GM12878 (cell line): ENCODE measurements at regions not wholly inside any gene's neighbourhood (a gene's known extent, or its start where the extent isn't known, plus 50 kb on each side); places are given as distances from the start of the nearest gene placed in this dataset.

Experiments
- ATAC-seq: fragments of 200-7000 bp; cut with Tn5 transposase; 3 replicates; pipeline ENCODE4 v1.9.1; 2020; ENCODE audit warnings: mild to moderate bottlenecking, moderate library complexity
- BruUV-seq: library from RNA; stranded (reverse); fragments of 400-500 nt; replicated peaks from 2 replicates; lab custom pipeline; 2021; lab: Mats Ljungman, UMichigan
- CTCF ChIA-PET: fragments of 300-600 bp; sonication (Branson Sonifier 250); formaldehyde crosslinking; extraction: SDS; loops from one replicate; lab custom pipeline; 2021; ENCODE audit warnings: inconsistent platforms; lab: Yijun Ruan, JAX
- POLR2A ChIA-PET: fragments of 350-600 bp; formaldehyde crosslinking; extraction: SDS; loops from one replicate; lab custom pipeline; 2021; ENCODE audit warnings: inconsistent platforms; lab: Charles Lee
- RAD21 ChIA-PET: fragments of 300-600 bp; sonication (Branson Sonifier 250); formaldehyde crosslinking; loops from one replicate; lab custom pipeline; 2023; ENCODE audit warnings: antibody characterized with exemption; ENCODE audit not compliant: unreplicated experiment; lab: Charles Lee
- SMC1A ChIA-PET: fragments of 300-600 bp; sonication (Branson Sonifier 250); formaldehyde crosslinking; loops from one replicate; lab custom pipeline; 2023; ENCODE audit not compliant: unreplicated experiment, uncharacterized antibody; lab: Charles Lee
- DNase-seq: peaks from one replicate; pipeline ENCODE4 v3.0.0-alpha.2; 2011; ENCODE audit warnings: low read depth, low spot score
- FAIRE-seq: peaks from 3 replicates; lab custom pipeline; 2011; peaks lifted over from hg19 to GRCh38; lab: Jason Lieb, UNC
- H2AFZ ChIP-seq: 2 replicates; pipeline ENCODE4 v1.6.0; 2011; ENCODE audit warnings: low read depth, low read length, control low read depth; ENCODE audit not compliant: control insufficient read depth
- H3K27ac ChIP-seq: 2 replicates; pipeline ENCODE4 v1.5.1; 2011; ENCODE audit warnings: control low read depth; ENCODE audit not compliant: control insufficient read depth, insufficient read depth
- H3K27me3 ChIP-seq, 2 experiments: replicated peaks in 1 of 2; 2 replicates each; pipeline versions ENCODE4 v1.6.0 to v1.6.1; 2011; ENCODE audit warnings: low read length in 1 of 2; ENCODE audit not compliant: control insufficient read depth in 2 of 2, insufficient read depth in 2 of 2
- H3K36me3 ChIP-seq, 2 experiments: 2 replicates each; pipeline ENCODE4 v1.5.1; 2011; ENCODE audit warnings: low read length in 1 of 2; ENCODE audit not compliant: control insufficient read depth in 2 of 2, insufficient read depth in 2 of 2
- H3K4me1 ChIP-seq: 2 replicates; pipeline ENCODE4 v1.6.1; 2011; ENCODE audit warnings: mild to moderate bottlenecking, low read length, moderate library complexity, mixed read lengths; ENCODE audit not compliant: control insufficient read depth, insufficient read depth
- H3K4me2 ChIP-seq: 2 replicates; pipeline ENCODE4 v1.6.0; 2011; ENCODE audit warnings: control low read depth; ENCODE audit not compliant: control insufficient read depth, insufficient read depth
- H3K4me3 ChIP-seq: fragments of 200-600 bp; sonication (generic); 2 replicates; pipeline ENCODE4 v1.5.1; 2016
- H3K79me2 ChIP-seq: 2 replicates; pipeline ENCODE4 v1.6.0; 2011; ENCODE audit warnings: low read length; ENCODE audit not compliant: control insufficient read depth, insufficient read depth
- H3K9ac ChIP-seq: 2 replicates; pipeline ENCODE4 v1.8.0; 2011; ENCODE audit warnings: low read length, control low read depth, mixed read lengths; ENCODE audit not compliant: control insufficient read depth, insufficient read depth
- H3K9me3 ChIP-seq: replicated peaks from 3 replicates; pipeline ENCODE4 v1.5.1; 2011; ENCODE audit warnings: mild to moderate bottlenecking, low read length; ENCODE audit not compliant: control insufficient read depth, insufficient read depth
- H4K20me1 ChIP-seq: 2 replicates; pipeline ENCODE4 v1.6.0; 2011; ENCODE audit not compliant: control insufficient read depth, insufficient read depth
- BACH1 ChIP-seq: fragments of 450-650 bp; IDR thresholded peaks from 2 replicates; pipeline ENCODE4 v1.6.1; 2017; ENCODE audit warnings: mild to moderate bottlenecking, borderline replicate concordance
- BCL11A ChIP-seq: IDR thresholded peaks from 2 replicates; pipeline ENCODE4 v1.6.1; 2011; ENCODE audit warnings: low read depth, low read length
- BCL3 ChIP-seq: IDR thresholded peaks from 2 replicates; pipeline ENCODE4 v1.6.1; 2011; ENCODE audit warnings: borderline replicate concordance, low read depth, mild to moderate bottlenecking, moderate library complexity, low read length; ENCODE audit not compliant: insufficient read depth, poor library complexity, severe bottlenecking
- CEBPZ ChIP-seq: fragments of 150-350 bp; IDR thresholded peaks from 2 replicates; pipeline ENCODE4 v1.6.1; 2016; ENCODE audit warnings: low read depth, low read length
- REST ChIP-seq: IDR thresholded peaks from 2 replicates; pipeline ENCODE4 v1.6.1; 2012; ENCODE audit warnings: mild to moderate bottlenecking, low read depth, low read length
- SPI1 ChIP-seq: IDR thresholded peaks from 2 replicates; pipeline ENCODE4 v1.6.1; 2011; ENCODE audit warnings: low read depth, mild to moderate bottlenecking, low read length, moderate library complexity, borderline replicate concordance; ENCODE audit not compliant: insufficient read depth
- SREBF1 ChIP-seq: IDR thresholded peaks from 2 replicates; pipeline ENCODE4 v1.6.1; 2012; ENCODE audit warnings: mild to moderate bottlenecking, low read length
- WGBS: methylation state at CpG from one replicate; pipeline ENCODE4 v1.1.6; 2016; ENCODE audit warnings: low lambda C conversion rate; ENCODE audit not compliant: insufficient replicate concordance, insufficient coverage; ENCODE audit errors: missing lambda C conversion rate; 5-methylcytosine and 5-hydroxymethylcytosine counted together
- in situ Hi-C: fragments of 300-500 bp; cut with MboI; formaldehyde crosslinking; loops from 9 replicates; pipeline ENCODE4 v1.14.3; 2018; ENCODE audit warnings: mixed read lengths
- intact Hi-C: fragments of 100-400 bp; cut with micrococcal nuclease; formaldehyde crosslinking; loops from one replicate; pipeline ENCODE4 v1.14.2; 2022; ENCODE audit not compliant: unreplicated experiment

GRCh38 chr10:107496594-107496993 is 332.1 kb upstream of the SORCS1 start (continued):
- no peak for TF ChIP-seq SREBF1
- TF ChIP-seq, all 136 proteins: peak for 0

GRCh38 chr10:107492389-107492788 is 327.9 kb upstream of the SORCS1 start:
- FAIRE-seq, result no peak
- SMC1A ChIA-PET, result interaction anchor here (0.9 to 2.9 kb wide), 4 partner anchors 11 to 129 kb away, joined by 3 to 23 read pairs (median 5); no protein-coding TSS in a partner anchor

GRCh38 chr10:107490389-107490788 is 325.9 kb upstream of the SORCS1 start:
- intact Hi-C loops (no loop called here), in situ Hi-C loops (no loop called here)
- H3K79me2 ChIP-seq, result no peaks in the 10 kb centered on the region
- H2AFZ ChIP-seq, result no peak overlapping the region
- CTCF ChIA-PET, result interaction anchor here (1.0 kb wide), 1 partner anchor 9 kb away, joined by 4 read pairs; no protein-coding TSS in a partner anchor
- POLR2A ChIA-PET, result no interaction called here
- no TSS peak for BruUV-seq
- no peak for FAIRE-seq
- H3K36me3 ChIP-seq, result no peaks in the 10 kb centered on the region
- no peak for DNase-seq
- no peaks in the 10 kb centered on the region for H4K20me1 ChIP-seq
- no peaks in the 10 kb centered on the region for H3K9me3 ChIP-seq
- RAD21 ChIA-PET, result interaction anchor here (1.8 kb wide), 1 partner anchor 13 kb away, joined by 7 read pairs; no protein-coding TSS in a partner anchor
- H3K9ac ChIP-seq, result no peak overlapping the region
- no peak for ATAC-seq
- no peaks in the 10 kb centered on the region for H3K27me3 ChIP-seq
- WGBS, result 43% methylated on average over 2 of the region's 2 CpGs
- no peak overlapping the region for H3K4me3 ChIP-seq
- H3K4me2 ChIP-seq, result no peak overlapping the region
- no peak overlapping the region for H3K27ac ChIP-seq
- no peaks in the 10 kb centered on the region for H3K4me1 ChIP-seq
- SMC1A ChIA-PET, result interaction anchor here (1.2 to 2.9 kb wide), 2 partner anchors 9 to 86 kb away, joined by 4 to 23 read pairs; no protein-coding TSS in a partner anchor
- no peak for TF ChIP-seq REST
- TF ChIP-seq CEBPZ, result no peak
- TF ChIP-seq BCL3, result no peak
- TF ChIP-seq BACH1, result no peak

More at GRCh38 chr10:107492389-107492788, 327.9 kb upstream of the SORCS1 start:
- Histone ChIP-seq H3K4me3 (no peak overlapping the region), H3K9me3 (no peaks in the 10 kb centered on the region), H2AFZ (no peak overlapping the region), H3K79me2 (no peaks in the 10 kb centered on the region), H3K27me3 (no peaks in the 10 kb centered on the region), H3K9ac (no peak overlapping the region), H3K4me2 (no peak overlapping the region), H3K4me1 (no peaks in the 10 kb centered on the region), H3K36me3 (no peaks in the 10 kb centered on the region), H3K27ac (no peak overlapping the region), H4K20me1 (no peaks in the 10 kb centered on the region)
- RAD21 ChIA-PET, result no interaction called here
- TF ChIP-seq BCL11A, result no peak
- peak; percentile 20; the same call in 1 of the 2 replicates for TF ChIP-seq SPI1
- ATAC-seq (no peak), DNase-seq (no peak)
- POLR2A ChIA-PET, result no interaction called here
- CTCF ChIA-PET, result interaction anchor here (0.6 kb wide), 1 partner anchor 696 kb away, joined by 3 read pairs; no protein-coding TSS in a partner anchor
- no TSS peak for BruUV-seq
- in situ Hi-C loops (no loop called here), intact Hi-C loops (no loop called here)
- 0% methylated on average over 1 of the region's 1 CpG for WGBS
